NCI-H460 (cell line): ENCODE measurements at regions not wholly inside any gene's neighbourhood (a gene's known extent, or its start where the extent isn't known, plus 50 kb on each side); places are given as distances from the start of the nearest gene placed in this dataset.

Experiments used
- DNase-seq: peaks from one replicate; pipeline ENCODE4 v3.0.0-alpha.2; 2016; ENCODE audit warnings: low read depth; ENCODE audit errors: extremely low read depth

DNA sequence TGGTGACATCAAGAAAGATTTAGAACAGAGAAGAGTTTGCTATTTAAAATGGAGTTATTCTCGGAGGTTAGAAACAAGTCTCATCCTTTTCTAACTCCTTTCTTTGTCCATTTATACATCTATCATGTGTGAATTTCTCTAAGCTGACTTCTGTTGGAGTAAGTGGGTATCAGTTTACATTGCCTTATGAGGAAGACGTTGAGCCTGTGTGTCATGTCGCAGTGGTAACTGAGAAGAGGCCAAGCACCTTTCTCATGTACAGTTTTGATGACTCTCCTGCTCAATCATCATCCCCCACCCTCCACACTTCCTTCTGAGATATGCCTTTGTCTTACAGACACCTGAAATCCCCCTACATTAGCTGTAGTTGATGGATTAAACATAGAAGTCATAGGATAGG is 624.8 kb downstream of the LIG4 start:
- peak; percentile 76 for DNase-seq

DNA sequence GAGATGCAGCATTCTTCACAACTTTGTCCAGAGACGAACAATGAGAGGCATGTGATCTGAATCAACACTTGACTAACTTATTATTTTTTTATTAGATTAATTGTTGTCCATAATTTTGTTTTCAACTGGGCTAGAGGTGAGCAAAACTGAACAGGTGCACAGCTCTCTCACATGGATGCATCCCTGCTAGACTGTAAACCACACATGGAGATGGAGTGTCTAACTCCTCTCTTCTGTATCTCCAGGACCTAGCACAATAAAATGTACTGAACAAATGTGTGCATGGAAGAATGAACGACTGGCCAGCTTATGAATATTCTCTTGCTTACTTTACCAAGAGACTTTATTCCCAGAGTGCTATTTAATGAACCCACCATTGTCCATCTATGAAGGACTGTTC is 627.7 kb downstream of the LIG4 start:
- DNase-seq, result no peak

DNA sequence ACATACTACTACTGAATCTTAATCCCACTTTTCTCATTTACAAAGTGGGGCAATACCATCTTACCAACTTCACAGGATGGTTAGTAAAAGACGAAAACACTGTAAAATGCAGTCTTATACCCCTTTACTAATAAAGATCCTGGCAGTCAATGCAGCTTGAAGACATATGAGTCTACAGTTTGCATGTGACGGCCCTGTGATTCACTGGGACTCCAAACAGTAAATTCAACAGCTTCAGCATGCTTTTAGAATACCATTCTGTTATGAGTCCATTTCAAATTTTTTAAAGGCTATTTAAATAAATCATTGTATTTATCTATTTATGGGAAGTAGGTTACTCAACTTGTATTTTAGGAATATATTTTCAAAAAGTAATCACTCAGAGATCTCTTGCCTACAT is 629.1 kb downstream of the LIG4 start:
- DNase-seq, result no peak

DNA sequence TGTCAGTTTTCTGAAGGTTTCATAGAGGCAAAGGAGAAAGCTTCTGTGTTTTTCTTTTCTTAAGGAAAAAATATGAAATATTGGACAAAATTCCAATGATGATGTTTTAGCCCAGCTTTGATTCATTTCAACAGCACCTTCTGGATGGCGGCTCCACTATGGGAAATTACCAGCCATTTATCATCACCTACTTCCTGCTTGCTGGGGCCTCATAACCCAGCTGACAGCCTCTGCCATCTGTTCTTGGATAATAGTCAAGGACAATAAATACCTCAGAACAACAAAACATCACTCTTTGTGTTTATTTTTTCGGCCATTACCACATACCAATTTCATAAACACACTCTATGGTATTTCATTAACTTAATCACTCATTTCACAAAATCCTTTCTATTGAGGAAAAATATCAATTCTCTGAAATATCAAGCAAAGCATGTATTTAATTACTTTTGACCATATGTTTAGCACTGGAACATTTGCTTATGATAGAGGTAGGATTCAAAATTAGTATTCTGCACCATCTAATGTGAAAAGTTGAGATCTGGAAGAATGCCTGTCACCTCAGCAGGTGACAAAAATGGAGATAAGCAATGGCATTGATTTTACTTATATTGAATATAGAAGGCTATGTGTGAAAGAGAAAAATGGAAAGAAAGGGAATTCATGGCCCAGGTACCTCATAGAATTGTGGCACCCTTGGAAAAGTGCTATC is 629.7 kb downstream of the LIG4 start:
- DNase-seq, result no peak

DNA sequence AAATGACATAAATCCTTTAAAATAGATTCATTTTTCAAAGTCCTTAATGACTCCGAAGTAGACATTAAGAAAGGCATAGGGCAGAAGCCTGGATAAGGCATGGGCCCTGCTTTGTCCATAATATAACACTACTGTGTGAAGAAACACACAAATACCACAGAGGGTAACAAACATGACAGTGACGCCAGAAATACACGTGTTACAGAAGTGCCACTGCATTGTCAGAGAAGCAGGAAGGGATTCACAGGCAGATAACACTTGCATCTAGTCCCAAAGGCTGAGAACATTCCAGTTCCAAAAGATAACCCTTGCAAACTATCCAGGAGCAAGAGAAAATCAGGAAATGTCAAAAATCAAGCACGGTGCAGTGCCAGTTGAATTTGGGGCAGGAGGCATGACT is 633.2 kb downstream of the LIG4 start:
- peak; percentile 94 for DNase-seq

DNA sequence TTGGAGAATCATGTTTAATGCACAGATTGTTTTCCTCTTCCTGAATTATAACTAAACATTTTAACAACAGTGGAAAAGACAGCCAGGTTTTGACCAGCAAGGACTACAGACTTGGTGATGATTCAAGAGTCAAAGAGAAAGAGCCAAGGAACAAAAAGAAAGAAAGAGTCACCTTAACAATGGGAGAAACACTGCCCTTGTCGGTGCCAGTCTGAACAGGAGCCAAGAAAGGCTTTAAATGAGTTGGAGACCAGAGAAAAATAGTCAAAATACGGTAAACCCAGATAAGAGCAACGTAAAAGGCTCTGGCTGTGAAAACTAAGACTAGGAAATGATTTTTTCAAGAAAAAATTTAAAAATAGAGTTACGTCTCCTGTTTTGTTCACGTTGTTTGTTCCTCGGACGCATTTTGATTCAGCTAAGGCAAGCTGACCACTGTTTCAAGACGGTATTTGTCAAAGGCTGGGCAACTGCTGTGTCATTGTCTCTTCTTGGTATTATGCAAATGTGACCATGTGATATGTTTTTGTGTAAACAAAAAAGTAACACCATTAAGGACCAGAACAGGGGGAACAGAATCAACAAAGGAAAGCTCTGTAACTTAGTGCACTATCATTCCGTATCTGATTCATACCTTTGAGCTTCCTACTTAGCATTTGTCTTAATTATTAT is 634.5 kb downstream of the LIG4 start:
- DNase-seq, result peak; percentile 92

DNA sequence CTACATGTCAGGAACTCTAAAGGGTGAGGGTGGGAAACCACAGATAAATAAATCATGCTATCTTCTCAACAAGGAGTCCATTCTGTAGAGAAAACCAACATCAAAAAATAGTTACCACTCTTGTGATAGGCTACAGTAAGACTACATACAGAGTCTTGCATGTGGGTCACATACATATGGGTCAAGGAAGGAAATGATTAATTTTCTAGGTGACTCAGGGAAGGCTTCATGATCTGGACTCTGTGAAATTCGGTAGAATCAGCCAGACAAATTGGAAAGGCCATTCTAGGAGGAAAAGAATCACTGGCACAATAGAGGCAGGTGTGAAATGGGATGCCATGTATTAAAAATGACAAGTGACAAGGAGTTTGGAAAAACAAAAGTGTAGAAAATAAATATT is 638.9 kb downstream of the LIG4 start:
- DNase-seq, result no peak

DNA sequence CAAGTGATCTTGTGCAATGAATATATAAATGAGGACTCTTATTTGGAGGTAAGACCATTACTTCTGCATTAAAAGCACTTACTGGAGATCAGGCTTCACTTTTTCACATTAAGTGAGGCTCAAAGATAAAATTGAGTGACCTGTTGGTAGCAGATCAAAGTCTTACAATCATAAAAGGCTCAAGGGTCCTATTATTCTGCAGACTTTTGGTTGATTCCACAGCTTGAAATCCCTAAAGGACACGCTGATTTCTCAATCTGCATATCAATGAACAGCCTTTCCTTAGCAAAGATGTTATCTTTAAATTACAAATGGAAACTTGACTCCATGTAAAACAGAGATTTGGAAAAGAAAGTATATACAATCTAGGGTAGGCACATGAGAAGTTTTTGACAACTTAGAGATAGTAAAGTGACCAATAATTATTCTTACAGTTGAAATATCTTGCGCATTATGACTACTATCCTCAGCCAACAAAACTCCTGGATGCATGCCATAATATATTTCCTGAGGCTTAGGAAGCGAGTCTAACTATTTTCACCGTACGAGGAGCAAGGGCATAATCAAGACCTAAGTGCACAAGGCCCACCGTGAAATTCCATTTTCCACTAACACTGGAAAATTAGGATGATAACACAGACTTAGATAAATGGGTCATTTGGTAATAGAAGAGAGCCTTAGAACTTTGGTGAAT is 640.7 kb downstream of the LIG4 start:
- no peak for DNase-seq

DNA sequence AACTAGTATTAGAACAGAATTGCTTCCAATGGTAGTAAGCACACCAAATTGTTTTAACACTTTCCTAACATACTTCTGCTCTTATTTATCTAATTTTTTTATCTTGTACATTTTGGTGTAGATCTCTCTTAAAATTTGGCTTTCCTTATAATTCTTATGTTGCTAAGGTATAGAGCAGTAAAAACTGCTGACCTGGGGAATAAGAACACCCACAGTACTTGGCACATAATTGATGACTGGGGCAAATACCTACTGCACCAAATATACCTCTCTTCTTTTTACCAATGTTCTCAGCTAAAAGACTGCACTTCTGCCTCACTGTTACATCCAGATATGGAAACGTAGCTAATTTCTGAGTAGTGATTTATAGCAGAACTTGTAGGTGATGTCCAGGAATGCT is 642.2 kb downstream of the LIG4 start:
- no peak for DNase-seq

DNA sequence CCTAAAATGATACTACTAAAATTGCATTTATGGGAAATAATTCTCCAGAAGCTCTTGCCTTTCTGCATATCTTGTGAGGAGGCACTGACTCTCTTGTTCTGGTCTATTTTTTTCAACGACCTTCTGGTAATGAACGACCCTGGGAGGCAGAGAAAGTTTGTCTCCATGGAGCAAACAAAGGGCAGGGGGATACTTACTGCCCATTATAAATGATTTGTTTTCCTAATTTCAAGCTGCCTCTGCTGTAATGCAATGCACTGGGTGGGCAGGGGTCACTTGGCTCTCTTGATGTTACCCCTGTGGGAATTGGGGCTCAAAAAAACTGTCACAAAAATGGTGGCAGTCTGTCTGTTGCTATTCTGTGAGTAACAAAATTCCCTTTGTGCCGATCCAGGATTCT is 643.2 kb downstream of the LIG4 start:
- DNase-seq, result no peak

DNA sequence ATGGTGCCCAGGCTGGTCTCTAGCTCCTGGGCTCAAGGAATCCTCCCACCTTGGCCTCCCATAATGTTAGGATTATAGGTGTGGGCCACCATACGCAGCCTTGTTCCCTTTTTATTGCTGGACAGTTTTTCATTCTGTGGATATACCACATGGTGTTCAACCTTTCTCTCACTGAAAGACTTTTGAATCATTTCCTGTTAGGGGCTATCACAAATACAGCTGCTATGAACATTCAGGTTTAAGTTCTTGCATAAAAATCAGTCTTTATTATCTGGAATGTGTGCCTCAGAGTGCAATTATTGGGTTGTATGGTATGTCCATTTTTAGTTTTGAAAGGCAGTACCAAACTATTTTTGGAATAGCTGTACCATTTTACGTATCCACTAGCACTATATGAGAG is 647.2 kb downstream of the LIG4 start:
- DNase-seq, result no peak

DNA sequence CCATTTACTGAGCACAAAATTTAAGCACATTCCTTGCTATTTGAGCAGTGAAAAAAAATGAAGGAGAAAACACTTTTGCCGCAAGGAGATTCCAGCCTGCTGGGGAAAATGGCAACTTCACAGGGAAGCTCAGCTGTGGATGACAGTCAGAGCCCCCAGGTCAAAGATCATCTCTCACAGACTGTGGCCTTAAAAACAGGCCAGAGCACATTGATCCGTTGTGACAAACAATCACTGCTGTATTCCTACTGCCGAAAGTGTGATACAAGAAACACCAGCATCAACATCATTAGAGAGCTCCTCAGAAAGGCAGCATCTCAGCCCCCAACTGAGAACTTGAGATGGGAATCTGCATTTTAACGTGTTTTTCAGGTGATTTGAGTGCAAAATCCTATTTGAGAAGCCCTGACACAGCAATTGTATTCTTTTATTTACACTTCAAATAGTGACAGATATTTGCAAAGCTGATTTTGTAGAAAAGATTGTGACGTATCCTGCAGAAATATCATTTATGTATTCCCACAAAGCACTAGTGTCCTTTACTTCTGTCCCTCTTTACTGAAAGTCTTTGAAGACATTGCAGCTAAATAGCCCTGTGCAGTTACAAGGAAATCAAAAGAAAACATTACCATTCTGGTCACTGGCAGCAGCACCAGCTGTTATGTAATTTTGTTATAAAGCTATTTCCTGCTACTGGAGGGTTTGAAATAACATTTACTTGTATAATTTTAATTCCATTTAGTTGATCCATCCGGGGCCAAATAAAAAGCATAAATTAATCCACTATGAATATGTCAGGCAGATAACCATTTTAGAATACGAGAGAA is 652.0 kb downstream of the LIG4 start:
- no peak for DNase-seq

DNA sequence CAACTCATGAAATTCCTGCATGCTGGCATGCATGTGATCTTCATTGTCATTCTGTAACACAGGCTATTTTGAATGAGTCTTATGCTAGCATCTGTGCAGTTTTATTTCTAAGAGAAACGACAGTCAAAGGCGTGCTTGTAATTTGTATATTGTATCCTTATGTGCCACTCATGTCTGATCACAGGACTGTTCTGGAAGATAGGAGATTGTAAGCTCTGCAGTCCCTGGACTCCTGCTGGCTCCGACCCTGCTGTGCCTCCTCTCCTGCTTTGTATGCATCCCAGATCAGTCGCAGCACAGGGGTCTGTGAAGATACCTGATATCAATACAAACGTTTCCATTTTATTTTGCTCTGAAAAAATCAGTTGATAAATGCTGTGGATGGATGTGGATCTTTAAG is 653.1 kb downstream of the LIG4 start:
- no peak for DNase-seq

DNA sequence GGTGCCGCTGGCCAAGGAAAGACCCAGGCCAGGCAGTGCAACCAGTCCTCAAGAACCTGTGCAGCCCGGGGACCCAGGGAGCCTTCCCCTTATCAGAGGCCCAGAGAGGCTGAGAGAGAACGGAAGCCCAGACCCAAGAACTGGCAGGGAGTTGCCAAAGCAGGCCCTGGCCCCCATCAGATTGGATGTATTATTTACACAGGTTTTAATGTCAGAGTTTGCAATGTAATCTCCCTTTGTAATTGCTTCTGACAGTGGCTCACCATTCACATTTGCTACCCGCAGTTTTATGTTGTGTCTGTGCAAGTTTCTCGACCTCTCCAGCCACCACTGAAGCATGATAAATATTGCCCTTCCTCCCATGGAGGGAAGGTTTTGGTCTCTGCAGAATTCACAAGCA is 660.9 kb downstream of the LIG4 start:
- no peak for DNase-seq

DNA sequence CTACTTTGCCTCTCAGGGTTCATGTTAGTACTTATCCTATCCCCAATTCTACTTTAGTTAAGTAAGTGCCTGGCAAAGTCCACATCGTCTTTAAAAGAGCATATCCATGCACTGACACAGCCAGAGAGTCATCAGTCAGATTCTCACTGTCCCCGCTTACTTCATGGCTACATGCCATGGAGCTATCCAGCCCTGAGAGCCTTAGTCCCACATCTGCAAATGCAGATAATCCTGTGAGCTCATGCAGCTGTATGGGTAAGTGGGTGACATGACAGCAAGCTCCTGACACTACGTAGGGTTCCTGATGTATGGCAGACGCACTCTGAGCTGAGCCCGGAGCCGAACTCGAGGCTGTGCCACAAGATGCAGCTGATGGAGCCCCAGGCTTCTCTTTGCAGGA is 661.5 kb downstream of the LIG4 start:
- peak; percentile 63 for DNase-seq

DNA sequence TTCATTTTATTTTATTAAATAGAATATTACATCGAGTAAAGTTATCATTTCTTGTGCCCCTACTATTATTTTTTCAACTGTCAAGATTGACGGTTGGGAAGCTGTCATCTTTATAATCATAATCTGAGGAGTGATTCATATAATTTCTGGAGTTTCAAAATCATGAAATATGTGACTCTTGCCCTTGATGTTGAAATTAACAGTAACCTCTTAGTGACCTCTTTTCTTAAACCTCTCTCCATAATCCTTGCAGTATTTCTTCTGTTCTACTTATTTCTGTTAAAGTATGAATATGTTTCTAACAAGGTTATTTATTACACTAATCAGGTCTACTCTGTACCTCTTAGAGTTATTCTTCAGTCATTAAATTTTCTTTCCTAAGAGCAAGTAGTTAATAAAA is 663.8 kb downstream of the LIG4 start:
- DNase-seq, result no peak

DNA sequence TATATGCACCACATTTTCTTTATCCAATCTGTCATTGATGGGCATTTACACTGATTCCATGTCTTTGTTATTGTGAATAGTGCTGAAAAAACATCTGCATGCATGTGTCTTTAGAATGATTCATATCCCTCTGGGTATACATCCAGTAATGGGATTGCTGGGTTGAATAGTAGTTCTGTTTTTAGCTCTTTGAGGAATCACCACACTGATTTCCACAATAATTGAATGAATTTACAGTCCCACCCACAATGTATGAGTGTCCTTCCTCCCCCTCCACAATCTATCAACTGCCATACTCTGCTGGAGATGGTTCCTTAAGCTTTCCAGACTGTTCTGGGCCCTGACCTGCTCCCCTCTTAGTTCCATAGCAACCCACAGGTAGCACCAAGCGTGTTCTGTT is 667.0 kb downstream of the LIG4 start:
- no peak for DNase-seq

DNA sequence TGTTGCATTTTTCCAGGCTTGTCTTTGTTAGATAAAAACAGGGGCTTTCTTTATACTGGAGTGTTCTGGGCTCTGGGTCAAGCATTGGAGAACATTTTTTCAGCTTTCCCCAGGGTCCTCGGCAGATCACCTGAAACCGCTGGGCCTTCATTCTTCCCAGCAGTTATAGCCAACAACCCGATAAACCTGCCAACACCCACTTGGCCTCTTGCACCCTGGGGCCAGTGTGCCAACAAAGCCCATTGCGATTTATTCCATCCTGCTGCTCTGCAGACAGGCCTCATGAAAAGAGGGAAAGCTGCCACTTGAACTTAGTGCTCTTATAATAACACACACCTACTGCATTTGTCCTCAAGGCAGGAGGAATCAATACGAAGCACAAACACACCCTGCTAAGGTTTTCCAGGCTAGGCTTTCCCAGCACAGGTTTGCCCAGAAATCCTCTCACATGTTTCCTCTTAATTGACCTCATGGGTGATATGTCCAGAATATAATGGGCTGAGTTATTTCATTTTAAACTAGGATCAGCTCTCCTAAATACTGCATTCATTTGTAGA is 669.3 kb downstream of the LIG4 start:
- DNase-seq, result no peak

DNA sequence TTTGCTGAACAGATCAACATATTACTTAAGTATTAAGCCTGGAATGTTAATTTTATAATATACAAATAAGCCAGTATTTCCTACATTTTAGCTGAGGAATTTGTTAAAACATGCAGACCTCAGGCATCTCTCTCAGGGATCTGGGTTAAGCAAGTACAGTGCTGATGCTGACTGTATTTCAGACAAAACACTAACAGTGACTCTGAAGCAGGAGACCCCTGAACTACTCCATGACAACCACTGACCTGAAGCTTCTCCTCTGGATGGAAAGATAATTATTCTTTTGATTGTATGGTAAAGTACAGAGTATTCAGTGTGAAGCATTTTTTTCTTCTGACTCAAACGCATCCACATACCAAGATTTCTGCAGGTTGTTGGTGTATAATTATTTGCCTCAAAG is 680.8 kb downstream of the LIG4 start:
- DNase-seq, result no peak

DNA sequence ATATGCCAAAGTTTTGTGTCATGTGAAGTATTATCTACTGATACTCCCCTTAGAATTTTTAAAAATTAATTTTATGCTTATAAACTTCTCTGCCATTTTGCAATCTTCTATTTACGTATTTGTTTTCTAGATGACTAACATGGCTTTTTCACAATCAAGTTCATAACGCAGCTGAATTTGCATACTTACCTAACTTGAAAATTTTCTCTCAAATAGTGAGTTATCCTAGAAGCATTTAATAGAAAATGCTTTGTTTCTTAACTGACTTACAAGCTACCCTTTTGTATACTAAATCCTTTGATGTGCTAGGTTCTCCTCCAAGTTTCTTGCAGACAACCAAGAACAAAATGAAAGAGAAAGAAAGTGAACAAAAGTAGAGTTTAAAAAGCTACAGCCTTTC is 683.5 kb downstream of the LIG4 start:
- no peak for DNase-seq

DNA sequence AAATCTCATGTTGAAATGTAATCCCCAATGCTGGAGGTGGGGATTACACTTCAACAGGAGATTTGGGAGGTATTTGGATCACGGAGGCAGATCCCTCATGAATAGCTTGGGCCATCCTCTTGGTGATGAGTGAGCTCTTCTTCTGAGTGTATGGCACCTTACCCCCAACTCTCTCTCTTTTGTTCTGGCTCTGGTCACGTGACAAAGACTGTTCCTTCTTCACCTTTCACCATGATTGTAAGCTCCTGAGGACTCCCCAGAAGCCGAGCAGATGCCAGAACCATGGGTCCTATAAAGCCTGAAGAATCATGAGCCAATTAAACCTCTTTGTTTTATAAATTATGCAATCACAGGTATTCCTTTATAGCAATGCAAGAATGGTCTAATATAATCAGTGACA is 684.2 kb downstream of the LIG4 start:
- no peak for DNase-seq
